Activated CD4-positive, alpha-beta T cell treated with anti-CD3 and anti-CD28 coated beads for 1 hour (primary cell): ENCODE measurements at regions not wholly inside any gene's neighbourhood (a gene's known extent, or its start where the extent isn't known, plus 50 kb on each side); places are given as distances from the start of the nearest gene placed in this dataset.

Source experiments
- DNase-seq: peaks from one replicate; pipeline ENCODE4 v3.0.0-alpha.2; 2020

GRCh38 chr10:1911771-1912170 is 174.4 kb upstream of the ADARB2 start:
- no peak for DNase-seq

- DNase-seq, result no peak
These were observed 166.7 kb upstream of the ADARB2 start for GRCh38 chr10:1903982-1904381.

- no peak for DNase-seq
These were observed 158.8 kb upstream of the ADARB2 start for GRCh38 chr10:1896153-1896552.

- no peak for DNase-seq
These were observed 158.4 kb upstream of the ADARB2 start for GRCh38 chr10:1895691-1896090.

GRCh38 chr10:1894912-1895311 is 157.6 kb upstream of the ADARB2 start:
- no peak for DNase-seq

GRCh38 chr10:1893941-1894340 is 156.6 kb upstream of the ADARB2 start:
- DNase-seq, result no peak

- DNase-seq, result no peak
These were observed 148.7 kb upstream of the ADARB2 start for GRCh38 chr10:1886039-1886438.

GRCh38 chr10:1882728-1883127 is 145.4 kb upstream of the ADARB2 start:
- no peak for DNase-seq

GRCh38 chr10:1882180-1882579 is 144.9 kb upstream of the ADARB2 start:
- no peak for DNase-seq

- DNase-seq, result no peak
These were observed 144.3 kb upstream of the ADARB2 start for GRCh38 chr10:1881636-1882035.

GRCh38 chr10:1874533-1874932 is 137.2 kb upstream of the ADARB2 start:
- no peak for DNase-seq

- no peak for DNase-seq
These were observed 136.5 kb upstream of the ADARB2 start for GRCh38 chr10:1873661-1874315.

- no peak for DNase-seq
These were observed 134.9 kb upstream of the ADARB2 start for GRCh38 chr10:1872151-1872726.

GRCh38 chr10:1870491-1870890 is 133.2 kb upstream of the ADARB2 start:
- DNase-seq, result no peak

- no peak for DNase-seq
These were observed 132.5 kb upstream of the ADARB2 start for GRCh38 chr10:1869861-1870260.

GRCh38 chr10:1860351-1860750 is 123.0 kb upstream of the ADARB2 start:
- DNase-seq, result no peak

GRCh38 chr10:1858547-1858946 is 121.2 kb upstream of the ADARB2 start:
- no peak for DNase-seq

- no peak for DNase-seq
These were observed 120.7 kb upstream of the ADARB2 start for GRCh38 chr10:1858048-1858447.

GRCh38 chr10:1855911-1856310 is 118.6 kb upstream of the ADARB2 start:
- no peak for DNase-seq

GRCh38 chr10:1854271-1854670 is 116.9 kb upstream of the ADARB2 start:
- no peak for DNase-seq

- no peak for DNase-seq
These were observed 116.5 kb upstream of the ADARB2 start for GRCh38 chr10:1853801-1854200.

- DNase-seq, result no peak
These were observed 115.5 kb upstream of the ADARB2 start for GRCh38 chr10:1852841-1853240.

- DNase-seq, result no peak
These were observed 114.4 kb upstream of the ADARB2 start for GRCh38 chr10:1851762-1852161.

GRCh38 chr10:1850971-1851527 is 113.7 kb upstream of the ADARB2 start:
- DNase-seq, result no peak

GRCh38 chr10:1847361-1847760 is 110.0 kb upstream of the ADARB2 start:
- DNase-seq, result no peak
